HEK293 (cell line): ENCODE measurements at regions not wholly inside any gene's neighbourhood (a gene's known extent, or its start where the extent isn't known, plus 50 kb on each side); places are given as distances from the start of the nearest gene placed in this dataset.

Experiments used
- CTCF ChIA-PET: fragments of 350-600 bp; formaldehyde crosslinking; extraction: SDS; loops from one replicate; lab custom pipeline; 2021; ENCODE audit warnings: antibody characterized with exemption; lab: Yijun Ruan, JAX
- POLR2A ChIA-PET: fragments of 300-600 bp; formaldehyde crosslinking; extraction: SDS; loops from one replicate; lab custom pipeline; 2020; ENCODE audit warnings: antibody characterized with exemption, inconsistent platforms; lab: Yijun Ruan, JAX
- H3K27ac ChIP-seq: fragments of 200-500 bp; sonication (Bioruptor generic); 2 replicates; pipeline ENCODE4 v1.5.1; 2014; ENCODE audit warnings: low read depth, low read length, control low read depth, inconsistent platforms; ENCODE audit errors: extremely low read depth
- H3K36me3 ChIP-seq, 2 experiments: fragments of 200-500 bp in 1 of 2; sonication (Bioruptor generic) in 1 of 2; 1 replicate in 1 of 2; 2 replicates in 1 of 2; pipeline ENCODE4 v1.5.1; 2014 to 2017; ENCODE audit warnings: inconsistent platforms in 2 of 2, low read length in 2 of 2; ENCODE audit not compliant: control insufficient read depth in 2 of 2, insufficient read depth in 1 of 2
- H3K4me1 ChIP-seq: fragments of 200-500 bp; sonication (Bioruptor generic); 2 replicates; pipeline ENCODE4 v1.5.1; 2014; ENCODE audit warnings: mild to moderate bottlenecking, low read length, inconsistent platforms; ENCODE audit not compliant: control insufficient read depth, insufficient read depth
- H3K4me3 ChIP-seq: 2 replicates; pipeline ENCODE4 v1.5.1; 2011; ENCODE audit warnings: low read depth, mild to moderate bottlenecking, control low read depth, low read length, moderate library complexity
- H3K9me3 ChIP-seq: fragments of 200-500 bp; sonication (Bioruptor generic); 2 replicates; pipeline ENCODE4 v1.5.1; 2014; ENCODE audit warnings: low read depth, low read length, inconsistent platforms; ENCODE audit not compliant: control insufficient read depth, insufficient read depth
- SCRT1 ChIP-seq: fragments of 450-650 bp; formaldehyde crosslinking; IDR thresholded peaks from 2 replicates; pipeline ENCODE4 v1.5.1; 2016; ENCODE audit warnings: missing biosample characterization, missing genetic modification characterization, borderline replicate concordance
- SP7 ChIP-seq: fragments of 450-650 bp; formaldehyde crosslinking; IDR thresholded peaks from 2 replicates; pipeline ENCODE4 v1.5.1; 2016; ENCODE audit warnings: missing biosample characterization, missing genetic modification characterization
- YY1 ChIP-seq: fragments of 450-650 bp; formaldehyde crosslinking; IDR thresholded peaks from 2 replicates; pipeline ENCODE4 v1.5.1; 2018; ENCODE audit warnings: missing biosample characterization, missing genetic modification characterization
- ZFP3 ChIP-seq: fragments of 450-650 bp; formaldehyde crosslinking; IDR thresholded peaks from 2 replicates; pipeline ENCODE4 v1.5.1; 2016; ENCODE audit warnings: low read depth, missing biosample characterization, missing genetic modification characterization
- ZNF114 ChIP-seq: fragments of 450-650 bp; formaldehyde crosslinking; IDR thresholded peaks from 2 replicates; pipeline ENCODE4 v1.5.0; 2017; ENCODE audit warnings: missing biosample characterization, missing genetic modification characterization
- ZNF138 ChIP-seq: fragments of 450-650 bp; formaldehyde crosslinking; IDR thresholded peaks from 2 replicates; pipeline ENCODE4 v1.5.1; 2016; ENCODE audit warnings: missing biosample characterization, missing genetic modification characterization, borderline replicate concordance
- ZNF157 ChIP-seq: fragments of 450-650 bp; formaldehyde crosslinking; IDR thresholded peaks from 2 replicates; pipeline ENCODE4 v1.5.1; 2016; ENCODE audit warnings: missing biosample characterization, missing genetic modification characterization
- ZNF324 ChIP-seq: fragments of 450-650 bp; formaldehyde crosslinking; IDR thresholded peaks from 2 replicates; pipeline ENCODE4 v1.5.1; 2016; ENCODE audit warnings: missing biosample characterization, missing genetic modification characterization
- ZNF394 ChIP-seq: fragments of 450-650 bp; formaldehyde crosslinking; IDR thresholded peaks from 2 replicates; pipeline ENCODE4 v1.5.1; 2016; ENCODE audit warnings: missing biosample characterization, missing genetic modification characterization, mild to moderate bottlenecking, moderate library complexity, borderline replicate concordance
- ZNF416 ChIP-seq: fragments of 450-650 bp; formaldehyde crosslinking; IDR thresholded peaks from 2 replicates; pipeline ENCODE4 v1.5.1; 2016; ENCODE audit warnings: missing biosample characterization, missing genetic modification characterization
- ZNF426 ChIP-seq: fragments of 450-650 bp; formaldehyde crosslinking; IDR thresholded peaks from 2 replicates; pipeline ENCODE4 v1.5.1; 2017; ENCODE audit warnings: missing biosample characterization, missing genetic modification characterization, mild to moderate bottlenecking, inconsistent platforms, moderate library complexity
- ZNF514 ChIP-seq: fragments of 450-650 bp; formaldehyde crosslinking; IDR thresholded peaks from 2 replicates; pipeline ENCODE4 v1.5.1; 2016; ENCODE audit warnings: missing biosample characterization, missing genetic modification characterization
- ZNF529 ChIP-seq: fragments of 450-650 bp; formaldehyde crosslinking; IDR thresholded peaks from 2 replicates; pipeline ENCODE4 v1.5.1; 2017; ENCODE audit warnings: missing genetic modification characterization, missing biosample characterization; ENCODE audit not compliant: insufficient replicate concordance
- ZNF530 ChIP-seq: fragments of 450-650 bp; formaldehyde crosslinking; IDR thresholded peaks from 2 replicates; pipeline ENCODE4 v1.5.1; 2016; ENCODE audit warnings: low read depth, missing biosample characterization, missing genetic modification characterization
- ZNF558 ChIP-seq: fragments of 450-650 bp; formaldehyde crosslinking; IDR thresholded peaks from 2 replicates; pipeline ENCODE4 v1.5.1; 2016; ENCODE audit warnings: missing biosample characterization, missing genetic modification characterization
- ZNF560 ChIP-seq: fragments of 450-650 bp; formaldehyde crosslinking; IDR thresholded peaks from 2 replicates; pipeline ENCODE4 v1.5.1; 2017; ENCODE audit warnings: missing biosample characterization, missing genetic modification characterization, borderline replicate concordance
- ZNF600 ChIP-seq: fragments of 450-650 bp; formaldehyde crosslinking; IDR thresholded peaks from 2 replicates; pipeline ENCODE4 v1.5.1; 2016; ENCODE audit warnings: missing biosample characterization, missing genetic modification characterization
- ZNF623 ChIP-seq: fragments of 450-650 bp; formaldehyde crosslinking; IDR thresholded peaks from 2 replicates; pipeline ENCODE4 v1.5.1; 2016; ENCODE audit warnings: missing biosample characterization, missing genetic modification characterization
- ZNF624 ChIP-seq: fragments of 450-650 bp; formaldehyde crosslinking; IDR thresholded peaks from 2 replicates; pipeline ENCODE4 v1.5.1; 2017; ENCODE audit warnings: missing biosample characterization, missing genetic modification characterization
- ZNF658 ChIP-seq: fragments of 450-650 bp; formaldehyde crosslinking; IDR thresholded peaks from 2 replicates; pipeline ENCODE4; 2016; ENCODE audit warnings: missing biosample characterization, missing genetic modification characterization
- ZNF701 ChIP-seq: fragments of 450-650 bp; formaldehyde crosslinking; IDR thresholded peaks from 2 replicates; pipeline ENCODE4 v1.5.1; 2016; ENCODE audit warnings: missing biosample characterization, missing genetic modification characterization
- ZNF776 ChIP-seq: fragments of 450-650 bp; formaldehyde crosslinking; IDR thresholded peaks from 2 replicates; pipeline ENCODE4 v1.5.0; 2017; ENCODE audit warnings: missing biosample characterization, missing genetic modification characterization, borderline replicate concordance
- ZNF785 ChIP-seq: fragments of 450-650 bp; formaldehyde crosslinking; IDR thresholded peaks from 2 replicates; pipeline ENCODE4 v1.5.1; 2016; ENCODE audit warnings: missing biosample characterization, missing genetic modification characterization
- ZSCAN23 ChIP-seq: fragments of 450-650 bp; formaldehyde crosslinking; IDR thresholded peaks from 2 replicates; pipeline ENCODE4 v1.5.1; 2016; ENCODE audit warnings: missing biosample characterization, missing genetic modification characterization
- TF ChIP-seq, protein P1 (sequence below): fragments of 450-650 bp; formaldehyde crosslinking; IDR thresholded peaks from 2 replicates; pipeline ENCODE4 v1.5.1; 2016; ENCODE audit warnings: missing biosample characterization, missing genetic modification characterization
- TF ChIP-seq, protein P2 (sequence below): fragments of 450-650 bp; formaldehyde crosslinking; IDR thresholded peaks from 2 replicates; pipeline ENCODE4 v1.5.1; 2016; ENCODE audit warnings: missing biosample characterization, missing genetic modification characterization
- TF ChIP-seq, protein P3 (sequence below): fragments of 450-650 bp; formaldehyde crosslinking; IDR thresholded peaks from 2 replicates; pipeline ENCODE4 v1.5.1; 2016; ENCODE audit warnings: missing biosample characterization, missing genetic modification characterization
- TF ChIP-seq, protein P4 (sequence below): fragments of 450-650 bp; formaldehyde crosslinking; IDR thresholded peaks from 2 replicates; pipeline ENCODE4 v1.5.1; 2016; ENCODE audit warnings: missing biosample characterization, missing genetic modification characterization, low read depth
- TF ChIP-seq, protein P5 (sequence below): fragments of 450-650 bp; formaldehyde crosslinking; IDR thresholded peaks from 2 replicates; pipeline ENCODE4 v1.5.1; 2016; ENCODE audit warnings: missing biosample characterization, missing genetic modification characterization

- CTCF ChIA-PET = interaction anchor here (0.6 kb wide), 1 partner anchor 209 kb away, joined by 3 read pairs; no protein-coding TSS in a partner anchor
- no peaks in the 10 kb centered on the region for H3K9me3 ChIP-seq
- no peak overlapping the region for H3K27ac ChIP-seq
- H3K4me3 ChIP-seq = no peak overlapping the region
- no peaks in the 10 kb centered on the region for H3K36me3 ChIP-seq
- TF ChIP-seq, protein P1, sequence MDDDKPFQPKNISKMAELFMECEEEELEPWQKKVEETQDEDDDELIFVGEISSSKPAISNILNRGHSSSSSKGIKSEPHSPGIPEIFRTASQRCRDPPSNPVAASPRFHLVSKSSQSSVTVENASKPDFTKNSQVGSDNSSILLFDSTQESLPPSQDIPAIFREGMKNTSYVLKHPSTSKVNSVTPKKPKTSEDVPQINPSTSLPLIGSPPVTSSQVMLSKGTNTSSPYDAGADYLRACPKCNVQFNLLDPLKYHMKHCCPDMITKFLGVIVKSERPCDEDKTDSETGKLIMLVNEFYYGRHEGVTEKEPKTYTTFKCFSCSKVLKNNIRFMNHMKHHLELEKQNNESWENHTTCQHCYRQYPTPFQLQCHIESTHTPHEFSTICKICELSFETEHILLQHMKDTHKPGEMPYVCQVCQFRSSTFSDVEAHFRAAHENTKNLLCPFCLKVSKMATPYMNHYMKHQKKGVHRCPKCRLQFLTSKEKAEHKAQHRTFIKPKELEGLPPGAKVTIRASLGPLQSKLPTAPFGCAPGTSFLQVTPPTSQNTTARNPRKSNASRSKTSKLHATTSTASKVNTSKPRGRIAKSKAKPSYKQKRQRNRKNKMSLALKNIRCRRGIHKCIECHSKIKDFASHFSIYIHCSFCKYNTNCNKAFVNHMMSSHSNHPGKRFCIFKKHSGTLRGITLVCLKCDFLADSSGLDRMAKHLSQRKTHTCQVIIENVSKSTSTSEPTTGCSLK (tag by site-specific recombination) = no peak
- TF ChIP-seq ZNF776 (tag by site-specific recombination) (no peak), ZNF114 (no peak), SCRT1 (tag by site-specific recombination) (no peak), ZNF658 (no peak), YY1 (tag by site-specific recombination) (no peak), ZSCAN23 (tag by site-specific recombination) (no peak), ZNF530 (no peak), SP7 (tag by site-specific recombination) (no peak), ZNF157 (tag by site-specific recombination) (no peak)
- TF ChIP-seq, protein P2, sequence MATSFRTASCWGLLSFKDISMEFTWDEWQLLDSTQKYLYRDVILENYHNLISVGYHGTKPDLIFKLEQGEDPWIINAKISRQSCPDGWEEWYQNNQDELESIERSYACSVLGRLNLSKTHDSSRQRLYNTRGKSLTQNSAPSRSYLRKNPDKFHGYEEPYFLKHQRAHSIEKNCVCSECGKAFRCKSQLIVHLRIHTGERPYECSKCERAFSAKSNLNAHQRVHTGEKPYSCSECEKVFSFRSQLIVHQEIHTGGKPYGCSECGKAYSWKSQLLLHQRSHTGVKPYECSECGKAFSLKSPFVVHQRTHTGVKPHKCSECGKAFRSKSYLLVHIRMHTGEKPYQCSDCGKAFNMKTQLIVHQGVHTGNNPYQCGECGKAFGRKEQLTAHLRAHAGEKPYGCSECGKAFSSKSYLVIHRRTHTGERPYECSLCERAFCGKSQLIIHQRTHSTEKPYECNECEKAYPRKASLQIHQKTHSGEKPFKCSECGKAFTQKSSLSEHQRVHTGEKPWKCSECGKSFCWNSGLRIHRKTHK (tag by site-specific recombination) = no peak
- TF ChIP-seq, protein P3, sequence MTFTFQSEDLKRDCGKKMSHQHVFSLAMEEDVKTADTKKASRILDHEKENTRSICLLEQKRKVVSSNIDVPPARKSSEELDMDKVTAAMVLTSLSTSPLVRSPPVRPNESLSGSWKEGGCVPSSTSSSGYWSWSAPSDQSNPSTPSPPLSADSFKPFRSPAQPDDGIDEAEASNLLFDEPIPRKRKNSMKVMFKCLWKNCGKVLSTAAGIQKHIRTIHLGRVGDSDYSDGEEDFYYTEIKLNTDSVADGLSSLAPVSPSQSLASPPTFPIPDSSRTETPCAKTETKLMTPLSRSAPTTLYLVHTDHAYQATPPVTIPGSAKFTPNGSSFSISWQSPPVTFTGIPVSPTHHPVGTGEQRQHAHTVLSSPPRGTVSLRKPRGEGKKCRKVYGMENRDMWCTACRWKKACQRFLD (tag by site-specific recombination) = no peak
- H3K4me1 ChIP-seq = no peaks in the 10 kb centered on the region
- POLR2A ChIA-PET = no interaction called here
Observed at GRCh38 chr3:3403700-3404099, 224.2 kb upstream of the CRBN start.

DNA sequence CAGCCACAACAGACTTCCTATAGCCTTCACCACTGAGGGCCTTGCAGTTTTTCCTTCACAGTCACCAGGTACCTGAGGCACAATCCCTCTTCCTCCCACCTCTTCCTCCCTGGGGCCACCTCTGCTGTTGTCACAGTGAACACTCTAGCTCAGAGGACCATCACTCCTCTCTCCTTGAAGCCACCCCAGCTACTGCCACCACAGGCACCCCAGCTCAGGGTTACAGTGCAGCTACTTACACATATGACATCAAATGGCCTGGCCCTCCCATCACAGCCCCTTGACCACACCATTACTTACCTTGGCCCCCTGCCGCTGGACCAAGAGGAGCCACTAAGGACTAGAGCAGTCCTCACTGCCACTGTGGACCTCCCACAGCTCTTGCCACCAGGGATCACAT, 213.5 kb upstream of the CRBN start:
- H3K4me1 ChIP-seq = no peaks in the 10 kb centered on the region
- TF ChIP-seq ZNF138 (tag by site-specific recombination) (no peak), ZNF529 (tag by site-specific recombination) (no peak), ZNF785 (tag by site-specific recombination) (no peak), ZNF600 (tag by site-specific recombination) (no peak), ZNF560 (tag by site-specific recombination) (no peak), ZNF558 (no peak), ZNF514 (tag by site-specific recombination) (no peak), ZNF416 (tag by site-specific recombination) (no peak), ZFP3 (no peak), ZNF394 (no peak), ZNF623 (no peak), ZNF624 (tag by site-specific recombination) (no peak), ZNF426 (tag by site-specific recombination) (no peak), ZNF701 (no peak), ZNF324 (tag by site-specific recombination) (no peak)
- TF ChIP-seq, protein P4, sequence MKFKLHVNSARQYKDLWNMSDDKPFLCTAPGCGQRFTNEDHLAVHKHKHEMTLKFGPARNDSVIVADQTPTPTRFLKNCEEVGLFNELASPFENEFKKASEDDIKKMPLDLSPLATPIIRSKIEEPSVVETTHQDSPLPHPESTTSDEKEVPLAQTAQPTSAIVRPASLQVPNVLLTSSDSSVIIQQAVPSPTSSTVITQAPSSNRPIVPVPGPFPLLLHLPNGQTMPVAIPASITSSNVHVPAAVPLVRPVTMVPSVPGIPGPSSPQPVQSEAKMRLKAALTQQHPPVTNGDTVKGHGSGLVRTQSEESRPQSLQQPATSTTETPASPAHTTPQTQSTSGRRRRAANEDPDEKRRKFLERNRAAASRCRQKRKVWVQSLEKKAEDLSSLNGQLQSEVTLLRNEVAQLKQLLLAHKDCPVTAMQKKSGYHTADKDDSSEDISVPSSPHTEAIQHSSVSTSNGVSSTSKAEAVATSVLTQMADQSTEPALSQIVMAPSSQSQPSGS (tag by site-specific recombination) = no peak
- TF ChIP-seq, protein P5, sequence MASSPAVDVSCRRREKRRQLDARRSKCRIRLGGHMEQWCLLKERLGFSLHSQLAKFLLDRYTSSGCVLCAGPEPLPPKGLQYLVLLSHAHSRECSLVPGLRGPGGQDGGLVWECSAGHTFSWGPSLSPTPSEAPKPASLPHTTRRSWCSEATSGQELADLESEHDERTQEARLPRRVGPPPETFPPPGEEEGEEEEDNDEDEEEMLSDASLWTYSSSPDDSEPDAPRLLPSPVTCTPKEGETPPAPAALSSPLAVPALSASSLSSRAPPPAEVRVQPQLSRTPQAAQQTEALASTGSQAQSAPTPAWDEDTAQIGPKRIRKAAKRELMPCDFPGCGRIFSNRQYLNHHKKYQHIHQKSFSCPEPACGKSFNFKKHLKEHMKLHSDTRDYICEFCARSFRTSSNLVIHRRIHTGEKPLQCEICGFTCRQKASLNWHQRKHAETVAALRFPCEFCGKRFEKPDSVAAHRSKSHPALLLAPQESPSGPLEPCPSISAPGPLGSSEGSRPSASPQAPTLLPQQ (tag by site-specific recombination) = no peak
- TF ChIP-seq, all 188 proteins: peak for 0
- H3K4me3 ChIP-seq = no peak overlapping the region
- no peaks in the 10 kb centered on the region for H3K9me3 ChIP-seq
- ChIA-PET CTCF (no interaction called here), POLR2A (no interaction called here)
- no peaks in the 10 kb centered on the region for H3K36me3 ChIP-seq
- no peak overlapping the region for H3K27ac ChIP-seq
